HCT116 (cell line): ENCODE measurements at regions not wholly inside any gene's neighbourhood (a gene's known extent, or its start where the extent isn't known, plus 50 kb on each side); places are given as distances from the start of the nearest gene placed in this dataset.

Experiments used
- ATAC-seq: fragments of 200-7000 bp; cut with Tn5 transposase; 2 replicates; pipeline ENCODE4 v1.9.1; 2020; ENCODE audit warnings: mild to moderate bottlenecking, moderate library complexity
- BruUV-seq: library from RNA; stranded (reverse); fragments of 400-500 nt; replicated peaks from 2 replicates; lab custom pipeline; 2021; lab: Mats Ljungman, UMichigan
- CTCF ChIA-PET: fragments of 300-600 bp; sonication (Branson Sonifier 250); formaldehyde crosslinking; loops from one replicate; lab custom pipeline; 2021; ENCODE audit warnings: antibody characterized with exemption; lab: Charles Lee
- POLR2A ChIA-PET: fragments of 300-600, 350-600 bp; sonication (Branson Sonifier 250); formaldehyde crosslinking; loops from one replicate; lab custom pipeline; 2021; ENCODE audit warnings: antibody characterized with exemption; lab: Charles Lee
- RAD21 ChIA-PET, 2 experiments: fragments of 300-600 bp; sonication (Branson Sonifier 250); formaldehyde crosslinking; loops; one replicate each; lab custom pipeline; 2023; ENCODE audit warnings: low total read pairs in 2 of 2; ENCODE audit not compliant: uncharacterized antibody in 2 of 2, unreplicated experiment in 2 of 2, low non-redundant PET in 1 of 2; lab: Charles Lee
- DNase-seq: peaks from one replicate; pipeline ENCODE4 v3.0.0-alpha.2; 2010; ENCODE audit warnings: low read depth, low spot score
- H2AFZ ChIP-seq: fragments of 200-600 bp; shearing (Covaris generic), sonication (generic); 2 replicates; pipeline ENCODE4 v1.6.1; 2017; ENCODE audit warnings: low read depth, mixed run types, mixed read lengths, antibody characterized with exemption, low read length; ENCODE audit not compliant: poor library complexity, severe bottlenecking
- H3K27ac ChIP-seq: 2 replicates; pipeline ENCODE4 v1.5.1; 2012; ENCODE audit warnings: low read depth, low read length
- H3K27me3 ChIP-seq: fragments of 200-600 bp; sonication (generic); 2 replicates; pipeline ENCODE4 v1.6.1; 2016; ENCODE audit warnings: mixed run types, low read length, mixed read lengths; ENCODE audit not compliant: insufficient read depth
- H3K36me3 ChIP-seq, 2 experiments: fragments of 200-500 bp in 1 of 2; fragments of 200-600 bp in 1 of 2; sonication (Bioruptor generic) in 1 of 2; sonication (generic) in 1 of 2; 2 replicates each; pipeline versions ENCODE4 v1.5.1 to v1.6.1; 2014 to 2016; ENCODE audit warnings: low read length in 2 of 2, inconsistent platforms in 1 of 2, mixed read lengths in 1 of 2, mixed run types in 1 of 2; ENCODE audit not compliant: insufficient read depth in 2 of 2, control insufficient read depth in 1 of 2
- H3K4me1 ChIP-seq, 2 experiments: fragments of 200-600 bp in 1 of 2; sonication (generic) in 1 of 2; 2 replicates each; pipeline versions ENCODE4 v1.5.1 to v1.6.1; 2012 to 2017; ENCODE audit warnings: low read length in 2 of 2, inconsistent platforms in 1 of 2, mild to moderate bottlenecking in 1 of 2, mixed read lengths in 1 of 2, mixed run types in 1 of 2, moderate library complexity in 1 of 2; ENCODE audit not compliant: insufficient read depth in 2 of 2, control insufficient read depth in 1 of 2
- H3K4me2 ChIP-seq: fragments of 200-600 bp; sonication (generic); 2 replicates; pipeline ENCODE4 v1.6.1; 2017; ENCODE audit warnings: mixed run types, low read length, mixed read lengths
- H3K4me3 ChIP-seq, 2 experiments: fragments of 200-600 bp in 1 of 2; sonication (generic) in 1 of 2; replicated peaks in 1 of 2; 2 replicates each; pipeline ENCODE4 v1.5.1; 2011 to 2016; ENCODE audit warnings: low read length in 2 of 2, control low read depth in 1 of 2, low read depth in 1 of 2, mild to moderate bottlenecking in 1 of 2, mixed read lengths in 1 of 2, mixed run types in 1 of 2
- H3K79me2 ChIP-seq: fragments of 200-600 bp; sonication (generic); 2 replicates; pipeline ENCODE4 v1.6.1; 2017; ENCODE audit warnings: mild to moderate bottlenecking, mixed run types, low read length, moderate library complexity, mixed read lengths; ENCODE audit not compliant: insufficient read depth
- H3K9ac ChIP-seq: fragments of 200-600 bp; sonication (generic); 2 replicates; pipeline ENCODE4 v1.6.1; 2016; ENCODE audit warnings: low read length, mixed read lengths
- H3K9me2 ChIP-seq: fragments of 200-600 bp; sonication (generic), shearing (Covaris generic); 2 replicates; pipeline ENCODE4 v1.6.1; 2017; ENCODE audit warnings: mixed run types, mild to moderate bottlenecking, moderate library complexity; ENCODE audit not compliant: insufficient read depth
- H3K9me3 ChIP-seq, 2 experiments: fragments of 200-500 bp in 1 of 2; fragments of 200-600 bp in 1 of 2; sonication (Bioruptor generic) in 1 of 2; sonication (generic) in 1 of 2; 2 replicates each; pipeline ENCODE4 v1.6.1; 2014 to 2017; ENCODE audit warnings: low read length in 2 of 2, mixed read lengths in 2 of 2, inconsistent platforms in 1 of 2, low read depth in 1 of 2, mild to moderate bottlenecking in 1 of 2, mixed run types in 1 of 2, moderate library complexity in 1 of 2; ENCODE audit not compliant: control insufficient read depth in 1 of 2, insufficient read depth in 1 of 2
- H4K20me1 ChIP-seq: fragments of 200-600 bp; sonication (generic), shearing (Covaris generic); 2 replicates; pipeline ENCODE4 v1.6.1; 2017; ENCODE audit warnings: mixed run types, mild to moderate bottlenecking, moderate library complexity; ENCODE audit not compliant: insufficient read depth
- CEBPB ChIP-seq: IDR thresholded peaks from 2 replicates; pipeline ENCODE4 v1.6.1; 2012; ENCODE audit warnings: low read depth
- ELF1 ChIP-seq: IDR thresholded peaks from 2 replicates; pipeline ENCODE4 v1.6.1; 2012; ENCODE audit warnings: low read depth, borderline replicate concordance
- EZH2 ChIP-seq: fragments of 200-600 bp; sonication (generic); IDR thresholded peaks from 2 replicates; pipeline ENCODE4 v1.6.1; 2017; ENCODE audit warnings: antibody characterized with exemption, mixed run types
- EZH2phosphoT487 ChIP-seq: fragments of 200-600 bp; IDR thresholded peaks from 2 replicates; pipeline ENCODE4 v1.6.1; 2018; ENCODE audit warnings: antibody characterized with exemption, borderline replicate concordance
- JUND ChIP-seq: IDR thresholded peaks from 2 replicates; pipeline ENCODE4 v1.6.1; 2012
- POLR2A ChIP-seq: IDR thresholded peaks from 2 replicates; pipeline ENCODE4 v1.7.0; 2011; ENCODE audit warnings: borderline replicate concordance; ENCODE audit not compliant: insufficient read depth, insufficient read length; ENCODE audit errors: extremely low read depth
- RAD21 ChIP-seq: IDR thresholded peaks from 2 replicates; pipeline ENCODE4 v1.6.1; 2012; ENCODE audit warnings: low read depth, mild to moderate bottlenecking
- SIN3A ChIP-seq: IDR thresholded peaks from 2 replicates; pipeline ENCODE4 v1.6.1; 2012; ENCODE audit warnings: low read depth
- SP1 ChIP-seq: IDR thresholded peaks from 2 replicates; pipeline ENCODE4 v1.6.1; 2012; ENCODE audit warnings: low read depth
- YY1 ChIP-seq: IDR thresholded peaks from 2 replicates; pipeline ENCODE4 v1.6.1; 2011; ENCODE audit warnings: low read length, low read depth, moderate library complexity, mild to moderate bottlenecking; ENCODE audit not compliant: insufficient replicate concordance; ENCODE audit errors: extremely low read depth
- ZFX ChIP-seq: fragments of 450-650 bp; IDR thresholded peaks from 2 replicates; pipeline ENCODE4 v1.6.1; 2017
- intact Hi-C: fragments of 100-400 bp; cut with micrococcal nuclease; formaldehyde crosslinking; loops from 2 replicates; pipeline ENCODE4 v1.10.0; 2022
- TF ChIP-seq, protein P1 (sequence below), 3 experiments: fragments of 200-600 bp in 1 of 3; sonication (generic) in 1 of 3; IDR thresholded peaks in 2 of 3; conservative IDR thresholded peaks in 1 of 3; 2 replicates each; pipeline ENCODE4 v1.5.1; 2012 to 2017; ENCODE audit warnings: low read depth in 2 of 3, low read length in 2 of 3, antibody characterized with exemption in 1 of 3, borderline replicate concordance in 1 of 3, control low read depth in 1 of 3, mild to moderate bottlenecking in 1 of 3, mixed read lengths in 1 of 3, mixed run types in 1 of 3, moderate library complexity in 1 of 3; ENCODE audit not compliant: insufficient read depth in 1 of 3
- TF ChIP-seq, protein P2 (sequence below): IDR thresholded peaks from 2 replicates; pipeline ENCODE4 v1.6.1; 2012
- TF ChIP-seq, protein P3 (sequence below): IDR thresholded peaks from 2 replicates; pipeline ENCODE4 v1.6.1; 2012; ENCODE audit warnings: low read depth

DNA sequence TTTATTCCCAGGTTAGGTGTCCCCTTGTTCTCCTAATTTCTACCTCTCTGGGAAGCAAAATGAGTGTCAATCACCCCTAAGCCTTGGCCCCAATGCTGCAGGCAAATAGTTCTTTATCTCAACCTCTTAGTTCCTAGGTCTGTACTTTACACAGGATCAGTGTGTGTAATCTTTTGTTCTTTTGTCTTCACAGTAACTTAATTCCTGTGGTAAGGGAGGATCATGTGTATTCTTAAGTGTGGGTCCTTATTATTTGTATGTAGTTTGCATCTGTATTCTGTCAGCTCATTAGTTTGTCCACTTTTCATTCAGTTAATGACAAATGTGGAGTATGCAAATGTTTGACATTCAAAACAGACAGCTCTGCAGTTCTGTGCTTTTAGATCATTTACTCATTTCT is 166.7 kb downstream of the FAT3 start:
- ATAC-seq (no peak), DNase-seq (no peak)
- H2AFZ ChIP-seq, result no peak overlapping the region
- H3K27ac ChIP-seq, result no peak overlapping the region
- no peak overlapping the region for H3K4me2 ChIP-seq
- no peaks in the 10 kb centered on the region for H3K36me3 ChIP-seq
- ChIA-PET POLR2A (no interaction called here), RAD21 (no interaction called here)
- no peaks in the 10 kb centered on the region for H3K27me3 ChIP-seq
- no TSS peak for BruUV-seq
- TF ChIP-seq RAD21 (no peak), CEBPB (no peak), SIN3A (no peak), JUND (no peak), EZH2phosphoT487 (no peak), POLR2A (no peak), YY1 (no peak), SP1 (no peak), ELF1 (no peak), EZH2 (no peak), ZFX (no peak)
- TF ChIP-seq, protein P1, sequence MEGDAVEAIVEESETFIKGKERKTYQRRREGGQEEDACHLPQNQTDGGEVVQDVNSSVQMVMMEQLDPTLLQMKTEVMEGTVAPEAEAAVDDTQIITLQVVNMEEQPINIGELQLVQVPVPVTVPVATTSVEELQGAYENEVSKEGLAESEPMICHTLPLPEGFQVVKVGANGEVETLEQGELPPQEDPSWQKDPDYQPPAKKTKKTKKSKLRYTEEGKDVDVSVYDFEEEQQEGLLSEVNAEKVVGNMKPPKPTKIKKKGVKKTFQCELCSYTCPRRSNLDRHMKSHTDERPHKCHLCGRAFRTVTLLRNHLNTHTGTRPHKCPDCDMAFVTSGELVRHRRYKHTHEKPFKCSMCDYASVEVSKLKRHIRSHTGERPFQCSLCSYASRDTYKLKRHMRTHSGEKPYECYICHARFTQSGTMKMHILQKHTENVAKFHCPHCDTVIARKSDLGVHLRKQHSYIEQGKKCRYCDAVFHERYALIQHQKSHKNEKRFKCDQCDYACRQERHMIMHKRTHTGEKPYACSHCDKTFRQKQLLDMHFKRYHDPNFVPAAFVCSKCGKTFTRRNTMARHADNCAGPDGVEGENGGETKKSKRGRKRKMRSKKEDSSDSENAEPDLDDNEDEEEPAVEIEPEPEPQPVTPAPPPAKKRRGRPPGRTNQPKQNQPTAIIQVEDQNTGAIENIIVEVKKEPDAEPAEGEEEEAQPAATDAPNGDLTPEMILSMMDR (IDR thresholded peaks at IDR 0.05 in 2 of 3, conservative IDR thresholded peaks at IDR 0.05 in 1 of 3; ENCODE audit: borderline replicate concordance in 1 of 3, insufficient read depth in 1 of 3, low read depth in 2 of 3, low read length in 2 of 3), result no peak
- TF ChIP-seq, protein P2, sequence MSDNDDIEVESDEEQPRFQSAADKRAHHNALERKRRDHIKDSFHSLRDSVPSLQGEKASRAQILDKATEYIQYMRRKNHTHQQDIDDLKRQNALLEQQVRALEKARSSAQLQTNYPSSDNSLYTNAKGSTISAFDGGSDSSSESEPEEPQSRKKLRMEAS, result no peak
- TF ChIP-seq, protein P3, sequence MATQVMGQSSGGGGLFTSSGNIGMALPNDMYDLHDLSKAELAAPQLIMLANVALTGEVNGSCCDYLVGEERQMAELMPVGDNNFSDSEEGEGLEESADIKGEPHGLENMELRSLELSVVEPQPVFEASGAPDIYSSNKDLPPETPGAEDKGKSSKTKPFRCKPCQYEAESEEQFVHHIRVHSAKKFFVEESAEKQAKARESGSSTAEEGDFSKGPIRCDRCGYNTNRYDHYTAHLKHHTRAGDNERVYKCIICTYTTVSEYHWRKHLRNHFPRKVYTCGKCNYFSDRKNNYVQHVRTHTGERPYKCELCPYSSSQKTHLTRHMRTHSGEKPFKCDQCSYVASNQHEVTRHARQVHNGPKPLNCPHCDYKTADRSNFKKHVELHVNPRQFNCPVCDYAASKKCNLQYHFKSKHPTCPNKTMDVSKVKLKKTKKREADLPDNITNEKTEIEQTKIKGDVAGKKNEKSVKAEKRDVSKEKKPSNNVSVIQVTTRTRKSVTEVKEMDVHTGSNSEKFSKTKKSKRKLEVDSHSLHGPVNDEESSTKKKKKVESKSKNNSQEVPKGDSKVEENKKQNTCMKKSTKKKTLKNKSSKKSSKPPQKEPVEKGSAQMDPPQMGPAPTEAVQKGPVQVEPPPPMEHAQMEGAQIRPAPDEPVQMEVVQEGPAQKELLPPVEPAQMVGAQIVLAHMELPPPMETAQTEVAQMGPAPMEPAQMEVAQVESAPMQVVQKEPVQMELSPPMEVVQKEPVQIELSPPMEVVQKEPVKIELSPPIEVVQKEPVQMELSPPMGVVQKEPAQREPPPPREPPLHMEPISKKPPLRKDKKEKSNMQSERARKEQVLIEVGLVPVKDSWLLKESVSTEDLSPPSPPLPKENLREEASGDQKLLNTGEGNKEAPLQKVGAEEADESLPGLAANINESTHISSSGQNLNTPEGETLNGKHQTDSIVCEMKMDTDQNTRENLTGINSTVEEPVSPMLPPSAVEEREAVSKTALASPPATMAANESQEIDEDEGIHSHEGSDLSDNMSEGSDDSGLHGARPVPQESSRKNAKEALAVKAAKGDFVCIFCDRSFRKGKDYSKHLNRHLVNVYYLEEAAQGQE, result no peak
- TF ChIP-seq, all 23 proteins: peak for 0
- H3K9ac ChIP-seq, result no peak overlapping the region
- H3K9me3 ChIP-seq, result peaks cover 0 to 9% of the 10 kb centered on the region in 2 experiments; a peak in 2 of 4 replicates
- no peak overlapping the region for H3K4me3 ChIP-seq
- H3K79me2 ChIP-seq, result no peaks in the 10 kb centered on the region
- intact Hi-C loops, result no loop called here
- H3K9me2 ChIP-seq, result no peaks in the 10 kb centered on the region
- no peaks in the 10 kb centered on the region for H4K20me1 ChIP-seq
- no peaks in the 10 kb centered on the region for H3K4me1 ChIP-seq
- CTCF ChIA-PET, result no interaction called here
